ENCODE measurements at regions not wholly inside any gene's neighbourhood (a gene's known extent, or its start where the extent isn't known, plus 50 kb on each side); places are given as distances from the start of the nearest gene placed in this dataset.

GRCh38 chr15:98025237-98025636 lies 64.7 kb downstream of the ARRDC4 start:
- no peak for DNase-seq (ENCODE audit: extremely low read depth in 1 of 2, low read depth in 1 of 2)

GRCh38 chr15:98034731-98035130 lies 74.2 kb downstream of the ARRDC4 start:
- no peak for DNase-seq (ENCODE audit: extremely low read depth in 1 of 2, low read depth in 1 of 2)

- DNase-seq (ENCODE audit: extremely low read depth in 1 of 2, low read depth in 1 of 2), result no peak
Measured at GRCh38 chr15:98035134-98035533, 74.6 kb downstream of the ARRDC4 start.

DNA sequence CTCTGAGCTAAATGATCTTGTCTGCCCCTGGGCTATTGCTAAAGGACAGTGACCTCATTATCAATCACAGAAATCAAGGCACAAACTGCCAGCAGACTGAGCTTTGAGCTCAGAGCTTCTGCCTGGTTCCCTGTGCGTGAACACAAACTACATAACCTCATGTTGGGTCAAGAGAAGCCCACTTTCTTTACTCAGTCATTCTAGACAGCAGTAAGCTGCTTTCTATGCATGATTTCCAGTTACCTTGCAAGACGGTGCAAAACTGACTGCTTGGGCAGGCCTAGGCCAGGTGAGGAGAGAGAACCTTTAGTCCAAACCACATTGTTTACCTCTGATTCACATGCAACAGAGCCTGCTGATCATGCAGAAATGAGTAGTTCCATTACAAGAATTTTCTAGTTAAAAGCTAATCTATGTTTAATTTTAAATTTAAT lies 75.1 kb downstream of the ARRDC4 start:
- no peak for DNase-seq (ENCODE audit: extremely low read depth in 1 of 2, low read depth in 1 of 2)

DNA sequence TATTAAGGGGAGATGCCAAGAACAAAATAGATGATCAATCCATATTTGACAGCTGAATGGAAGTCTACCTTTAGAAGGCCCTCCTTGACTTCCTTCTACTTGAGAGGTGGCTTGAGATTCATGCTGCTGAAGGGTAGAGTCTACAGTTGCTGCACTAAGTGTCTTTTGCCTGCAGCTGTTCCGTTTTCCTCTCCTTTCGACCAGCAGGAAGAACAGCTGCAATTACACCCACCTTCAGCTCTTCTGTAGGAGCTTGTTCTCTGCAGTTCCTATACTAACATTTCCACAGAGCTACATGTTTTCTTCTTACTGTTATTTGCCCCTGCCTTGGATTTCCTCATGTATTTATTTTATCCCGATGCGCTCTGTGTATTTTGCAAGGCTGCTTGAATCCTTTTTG lies 79.1 kb downstream of the ARRDC4 start:
- DNase-seq (ENCODE audit: extremely low read depth in 1 of 2, low read depth in 1 of 2), result no peak

- no peak for DNase-seq (ENCODE audit: extremely low read depth in 1 of 2, low read depth in 1 of 2)
Measured at GRCh38 chr15:98040146-98040545, 79.6 kb downstream of the ARRDC4 start.

- DNase-seq (ENCODE audit: extremely low read depth in 1 of 2, low read depth in 1 of 2), result no peak
Measured at GRCh38 chr15:98043160-98044014, 82.9 kb downstream of the ARRDC4 start.

DNA sequence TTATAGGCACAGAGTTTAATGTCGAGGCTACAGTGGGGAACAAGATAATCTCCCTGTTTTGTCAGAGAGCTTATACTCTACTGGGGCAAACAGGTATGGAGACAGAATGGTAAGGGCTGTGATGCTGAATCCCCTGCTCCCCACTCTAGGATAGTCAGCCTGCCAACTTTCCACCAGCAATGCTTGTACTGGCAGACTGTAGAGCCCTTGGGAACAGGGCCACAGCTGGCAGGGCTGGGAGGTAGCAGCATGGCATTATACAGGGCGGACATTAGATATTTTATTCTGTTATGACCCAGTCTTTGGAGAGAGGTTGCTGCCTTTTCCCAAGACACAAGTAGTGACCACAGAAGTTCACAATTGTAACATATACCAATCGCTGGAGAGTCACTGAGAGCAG lies 91.2 kb downstream of the ARRDC4 start:
- no peak for DNase-seq (ENCODE audit: extremely low read depth in 1 of 2, low read depth in 1 of 2)

DNA sequence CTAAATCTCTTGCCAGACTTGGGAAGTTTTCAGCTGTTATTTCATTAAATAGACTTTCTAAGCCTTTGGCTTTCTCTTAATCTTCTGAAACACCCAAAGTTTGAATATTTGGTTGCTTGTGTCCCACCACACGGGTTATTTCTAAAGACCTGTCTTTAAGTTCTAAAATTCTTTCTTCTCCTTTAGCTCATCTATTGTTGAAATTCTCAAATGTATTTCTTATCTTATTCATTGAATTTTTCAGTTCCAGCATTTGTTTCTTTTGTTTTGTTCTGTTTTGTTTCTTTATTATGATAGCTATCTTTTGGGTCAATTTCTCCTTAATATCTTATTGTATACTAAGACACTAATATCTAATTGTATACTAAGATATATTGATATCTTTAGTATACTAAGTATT lies 97.0 kb downstream of the ARRDC4 start:
- DNase-seq (ENCODE audit: extremely low read depth in 1 of 2, low read depth in 1 of 2), result no peak

- no peak for DNase-seq (ENCODE audit: extremely low read depth in 1 of 2, low read depth in 1 of 2)
Measured at GRCh38 chr15:98062869-98063268, 102.4 kb downstream of the ARRDC4 start.

GRCh38 chr15:98063315-98063714 lies 102.8 kb downstream of the ARRDC4 start:
- no peak for DNase-seq (ENCODE audit: extremely low read depth in 1 of 2, low read depth in 1 of 2)

GRCh38 chr15:98063871-98064270 lies 103.4 kb downstream of the ARRDC4 start:
- no peak for DNase-seq (ENCODE audit: extremely low read depth in 1 of 2, low read depth in 1 of 2)

GRCh38 chr15:98067339-98067738 lies 106.8 kb downstream of the ARRDC4 start:
- DNase-seq (ENCODE audit: extremely low read depth in 1 of 2, low read depth in 1 of 2), result no peak

DNA sequence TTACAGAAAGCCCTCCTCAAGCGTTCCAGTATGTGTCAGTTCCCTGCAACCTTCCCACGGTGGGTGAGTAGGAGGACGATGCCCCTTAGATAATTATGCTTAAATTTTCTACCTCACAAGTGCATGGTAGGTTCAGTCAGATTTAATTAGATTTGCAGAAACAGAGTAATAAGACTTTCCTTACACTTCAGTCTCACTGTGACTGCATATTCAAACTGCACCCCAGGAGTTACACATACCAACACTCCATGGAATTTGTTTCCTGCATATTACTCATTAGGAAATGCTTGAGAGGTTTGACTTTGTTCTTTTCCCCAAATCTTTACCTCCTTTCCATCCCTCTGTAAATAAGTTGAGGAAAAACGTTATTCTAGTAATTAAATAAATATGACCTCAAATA lies 108.8 kb downstream of the ARRDC4 start:
- DNase-seq (ENCODE audit: extremely low read depth in 1 of 2, low read depth in 1 of 2), result no peak

DNA sequence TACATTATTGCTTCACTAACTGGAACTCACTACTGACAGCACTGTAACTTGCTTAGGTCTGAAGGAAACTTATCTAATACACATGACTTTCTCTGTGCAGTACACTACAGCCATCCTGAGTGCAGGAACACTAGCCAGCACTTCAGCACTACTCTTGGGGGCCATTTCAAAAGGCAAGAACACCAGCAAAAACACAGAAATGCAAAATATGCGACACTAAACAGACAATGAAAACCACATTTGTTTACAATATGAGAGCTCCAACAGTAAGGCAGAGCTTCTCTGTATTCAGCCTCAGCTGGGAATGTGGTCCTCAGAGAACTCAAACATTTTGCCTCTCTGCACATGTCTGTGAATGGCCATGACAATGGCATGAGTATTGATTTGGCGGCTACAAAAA lies 109.6 kb downstream of the ARRDC4 start:
- no peak for DNase-seq (ENCODE audit: extremely low read depth in 1 of 2, low read depth in 1 of 2)

DNA sequence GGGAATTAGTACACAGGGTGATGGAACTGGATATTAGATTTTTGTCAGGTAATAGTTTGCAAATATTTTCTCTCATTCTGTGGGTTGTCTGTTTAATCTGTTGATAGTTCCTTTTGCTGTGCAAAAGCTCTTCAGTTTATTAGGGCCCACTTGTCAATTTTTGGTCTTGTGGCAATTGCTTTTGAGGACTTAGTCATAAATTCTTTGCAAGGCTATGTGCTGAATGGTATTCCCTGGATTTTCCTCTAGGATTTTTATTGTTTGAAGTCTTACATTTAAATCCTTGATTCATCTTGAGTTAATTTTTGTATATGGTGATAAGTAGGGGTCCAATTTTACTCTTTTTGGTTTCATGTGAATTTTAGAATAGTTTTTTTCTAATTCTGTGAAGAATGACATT lies 111.3 kb downstream of the ARRDC4 start:
- DNase-seq (ENCODE audit: extremely low read depth in 1 of 2, low read depth in 1 of 2), result no peak

DNA sequence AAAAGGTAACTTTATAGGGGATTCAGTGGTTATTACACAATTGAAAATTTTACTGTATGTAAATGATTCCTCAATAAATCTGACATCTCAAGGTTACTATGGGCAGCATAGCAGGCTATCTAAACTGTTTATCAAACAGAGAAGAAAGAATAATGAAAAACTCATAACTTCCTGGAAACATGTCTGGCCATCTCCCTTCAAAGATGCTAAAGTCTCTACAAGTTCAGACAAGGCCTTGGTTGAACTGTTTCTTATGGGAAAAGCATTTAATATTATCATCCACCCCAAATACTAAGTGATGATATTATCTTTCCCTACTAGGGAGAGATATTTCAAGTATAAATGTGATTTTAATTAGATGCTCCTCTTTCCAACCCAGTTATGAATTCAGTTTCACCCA lies 114.9 kb downstream of the ARRDC4 start:
- no peak for DNase-seq (ENCODE audit: extremely low read depth in 1 of 2, low read depth in 1 of 2)

GRCh38 chr15:98076021-98076816 lies 115.7 kb downstream of the ARRDC4 start:
- no peak for DNase-seq (ENCODE audit: extremely low read depth in 1 of 2, low read depth in 1 of 2)

- no peak for DNase-seq (ENCODE audit: extremely low read depth in 1 of 2, low read depth in 1 of 2)
Measured at GRCh38 chr15:98077186-98077585, 116.7 kb downstream of the ARRDC4 start.

- no peak for DNase-seq (ENCODE audit: extremely low read depth in 1 of 2, low read depth in 1 of 2)
Measured at GRCh38 chr15:98080791-98081190, 120.3 kb downstream of the ARRDC4 start.

- DNase-seq (ENCODE audit: extremely low read depth in 1 of 2, low read depth in 1 of 2), result no peak
Measured at GRCh38 chr15:98083203-98083910, 122.9 kb downstream of the ARRDC4 start.

All from stimulated activated CD8-positive, alpha-beta memory T cell treated with anti-CD3 and anti-CD28 coated beads, Interleukin-7, amount 100 ng/mL, for 48 hours (primary cell).